ENCODE measurements at regions not wholly inside any gene's neighbourhood (a gene's known extent, or its start where the extent isn't known, plus 50 kb on each side); places are given as distances from the start of the nearest gene placed in this dataset.

GRCh38 chr2:196498962-196499361, 140.6 kb upstream of the CCDC150 start:
- no peaks in the 10 kb centered on the region for H3K27me3 ChIP-seq
- DNase-seq (ENCODE audit: extremely low spot score in 2 of 2) = no peak
- peaks cover 7% of the 10 kb centered on the region for H3K9me3 ChIP-seq
- TF ChIP-seq POLR2A (IDR thresholded peaks at IDR 0.05) (no peak), POLR2AphosphoS5 (IDR thresholded peaks at IDR 0.05; ENCODE audit: insufficient read depth in 1 of 2, low read depth in 1 of 2) (no peak)
- TF ChIP-seq, protein P1, sequence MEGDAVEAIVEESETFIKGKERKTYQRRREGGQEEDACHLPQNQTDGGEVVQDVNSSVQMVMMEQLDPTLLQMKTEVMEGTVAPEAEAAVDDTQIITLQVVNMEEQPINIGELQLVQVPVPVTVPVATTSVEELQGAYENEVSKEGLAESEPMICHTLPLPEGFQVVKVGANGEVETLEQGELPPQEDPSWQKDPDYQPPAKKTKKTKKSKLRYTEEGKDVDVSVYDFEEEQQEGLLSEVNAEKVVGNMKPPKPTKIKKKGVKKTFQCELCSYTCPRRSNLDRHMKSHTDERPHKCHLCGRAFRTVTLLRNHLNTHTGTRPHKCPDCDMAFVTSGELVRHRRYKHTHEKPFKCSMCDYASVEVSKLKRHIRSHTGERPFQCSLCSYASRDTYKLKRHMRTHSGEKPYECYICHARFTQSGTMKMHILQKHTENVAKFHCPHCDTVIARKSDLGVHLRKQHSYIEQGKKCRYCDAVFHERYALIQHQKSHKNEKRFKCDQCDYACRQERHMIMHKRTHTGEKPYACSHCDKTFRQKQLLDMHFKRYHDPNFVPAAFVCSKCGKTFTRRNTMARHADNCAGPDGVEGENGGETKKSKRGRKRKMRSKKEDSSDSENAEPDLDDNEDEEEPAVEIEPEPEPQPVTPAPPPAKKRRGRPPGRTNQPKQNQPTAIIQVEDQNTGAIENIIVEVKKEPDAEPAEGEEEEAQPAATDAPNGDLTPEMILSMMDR (IDR thresholded peaks at IDR 0.05) = no peak
- intact Hi-C loops (cut with DNase I) = no loop called here
- no peaks in the 10 kb centered on the region for H3K36me3 ChIP-seq
- H3K27ac ChIP-seq = no peak overlapping the region
- no peaks in the 10 kb centered on the region for H3K4me1 ChIP-seq
- H3K4me3 ChIP-seq = no peak overlapping the region

GRCh38 chr2:196499686-196500085, 139.8 kb upstream of the CCDC150 start:
- H3K27ac ChIP-seq = no peak overlapping the region
- H3K27me3 ChIP-seq = no peaks in the 10 kb centered on the region
- intact Hi-C loops (cut with DNase I) = no loop called here
- no peaks in the 10 kb centered on the region for H3K4me1 ChIP-seq
- TF ChIP-seq, protein P1 (IDR thresholded peaks at IDR 0.05) = no peak
- TF ChIP-seq POLR2A (IDR thresholded peaks at IDR 0.05) (no peak), POLR2AphosphoS5 (IDR thresholded peaks at IDR 0.05; ENCODE audit: insufficient read depth in 1 of 2, low read depth in 1 of 2) (no peak)
- H3K36me3 ChIP-seq = no peaks in the 10 kb centered on the region
- H3K4me3 ChIP-seq = no peak overlapping the region
- H3K9me3 ChIP-seq = peaks cover 7% of the 10 kb centered on the region
- no peak for DNase-seq (ENCODE audit: extremely low spot score in 2 of 2)

DNA sequence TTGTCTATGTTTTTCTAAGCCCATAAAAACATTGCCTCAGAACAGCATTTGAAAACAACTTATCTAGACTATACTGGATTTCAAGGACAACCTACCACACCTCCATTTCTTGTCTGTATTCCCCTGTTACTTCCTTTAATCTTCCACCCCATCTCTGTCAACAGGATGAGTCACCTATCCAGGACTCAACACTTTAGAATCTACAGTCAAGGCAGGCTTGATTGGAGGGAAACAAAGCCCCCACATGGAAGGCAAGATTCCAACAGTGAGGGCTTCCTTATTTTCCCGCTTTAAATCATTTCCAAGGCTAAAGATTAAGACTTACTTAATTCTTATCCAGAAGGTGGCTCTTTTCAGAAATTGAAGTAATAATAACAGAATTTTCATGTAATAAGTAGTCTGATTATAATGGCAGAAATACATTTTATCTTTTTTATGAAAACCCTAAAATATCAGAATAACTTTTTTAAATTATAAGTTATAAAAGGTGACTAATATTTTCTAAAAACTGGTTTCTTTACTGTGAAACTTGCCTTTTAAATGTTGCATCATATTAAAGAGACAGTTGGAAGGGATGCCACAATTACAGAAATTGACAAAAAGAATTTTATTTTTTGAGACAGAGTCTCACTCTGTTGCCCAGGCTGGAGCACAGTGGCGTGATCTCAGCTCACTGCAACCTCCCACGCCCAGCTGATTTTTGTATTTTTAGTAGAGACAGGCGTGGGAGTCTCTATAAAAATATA, 138.7 kb upstream of the CCDC150 start:
- DNase-seq (ENCODE audit: extremely low spot score in 2 of 2) = no peak
- TF ChIP-seq POLR2A (IDR thresholded peaks at IDR 0.05) = no peak
- TF ChIP-seq POLR2AphosphoS5 (IDR thresholded peaks at IDR 0.05; ENCODE audit: insufficient read depth in 1 of 2, low read depth in 1 of 2) = no peak
- H3K27ac ChIP-seq = no peak overlapping the region
- no peaks in the 10 kb centered on the region for H3K36me3 ChIP-seq
- no peaks in the 10 kb centered on the region for H3K4me1 ChIP-seq
- H3K27me3 ChIP-seq = no peaks in the 10 kb centered on the region
- intact Hi-C loops (cut with DNase I) = no loop called here
- H3K4me3 ChIP-seq = no peak overlapping the region
- H3K9me3 ChIP-seq = peaks cover 7% of the 10 kb centered on the region

DNA sequence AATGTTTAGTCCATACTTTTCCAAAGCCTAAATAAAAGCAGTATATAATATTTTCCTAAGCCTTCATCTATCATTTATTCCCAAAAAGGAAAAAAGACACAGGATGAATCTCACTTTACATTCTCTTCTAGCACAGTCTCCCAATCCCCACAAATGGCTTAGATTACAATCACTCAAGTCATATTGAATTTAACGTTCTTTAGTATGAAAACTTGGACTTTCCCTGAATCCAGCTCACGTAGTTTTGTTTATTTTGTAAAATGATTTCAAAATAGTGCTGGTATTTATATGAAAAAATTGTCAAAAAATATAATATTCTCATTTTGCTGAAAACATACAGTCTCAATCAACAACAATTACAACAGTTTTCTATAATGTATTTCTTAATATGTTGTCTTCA, 137.7 kb upstream of the CCDC150 start:
- DNase-seq (ENCODE audit: extremely low spot score in 2 of 2) = no peak
- Histone ChIP-seq H3K4me3 (no peak overlapping the region), H3K27ac (no peak overlapping the region), H3K9me3 (peaks cover 7% of the 10 kb centered on the region), H3K36me3 (no peaks in the 10 kb centered on the region), H3K27me3 (no peaks in the 10 kb centered on the region), H3K4me1 (no peaks in the 10 kb centered on the region)
- intact Hi-C loops (cut with DNase I) = no loop called here
- TF ChIP-seq POLR2AphosphoS5 (IDR thresholded peaks at IDR 0.05; ENCODE audit: insufficient read depth in 1 of 2, low read depth in 1 of 2) = no peak

GRCh38 chr2:196502386-196502785, 137.1 kb upstream of the CCDC150 start:
- Histone ChIP-seq H3K4me1 (no peaks in the 10 kb centered on the region), H3K9me3 (peaks cover 7% of the 10 kb centered on the region), H3K4me3 (no peak overlapping the region), H3K36me3 (no peaks in the 10 kb centered on the region), H3K27me3 (no peaks in the 10 kb centered on the region), H3K27ac (no peak overlapping the region)
- DNase-seq (ENCODE audit: extremely low spot score in 2 of 2) = no peak
- intact Hi-C loops (cut with DNase I) = no loop called here
- TF ChIP-seq POLR2A (IDR thresholded peaks at IDR 0.05) = no peak
- TF ChIP-seq, protein P1 (IDR thresholded peaks at IDR 0.05) = no peak
- TF ChIP-seq POLR2AphosphoS5 (IDR thresholded peaks at IDR 0.05; ENCODE audit: insufficient read depth in 1 of 2, low read depth in 1 of 2) = no peak

DNA sequence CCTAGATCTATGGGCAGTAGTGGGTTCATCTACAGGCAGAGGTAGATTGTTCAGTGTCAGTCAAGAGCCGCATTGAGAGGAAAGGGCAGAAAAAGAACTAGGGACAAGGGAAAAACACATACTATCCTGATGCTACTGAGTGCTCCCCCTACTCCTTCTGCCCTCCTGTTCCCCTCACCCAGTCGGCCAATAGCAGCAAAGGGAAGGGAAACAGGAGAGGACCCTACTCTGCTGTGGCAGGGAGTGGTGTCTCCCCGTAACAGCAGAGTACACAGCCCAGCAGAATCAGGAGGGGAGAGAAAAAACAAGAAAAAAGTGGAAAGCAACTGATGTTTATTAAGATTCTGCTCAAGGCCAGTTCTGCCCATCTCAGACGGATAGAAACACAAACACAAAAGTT, 136.1 kb upstream of the CCDC150 start:
- Histone ChIP-seq H3K27me3 (no peaks in the 10 kb centered on the region), H3K9me3 (peaks cover 7% of the 10 kb centered on the region), H3K27ac (no peak overlapping the region), H3K36me3 (no peaks in the 10 kb centered on the region), H3K4me1 (no peaks in the 10 kb centered on the region), H3K4me3 (no peak overlapping the region)
- no peak for TF ChIP-seq POLR2A (IDR thresholded peaks at IDR 0.05)
- TF ChIP-seq, protein P1 (IDR thresholded peaks at IDR 0.05) = no peak
- intact Hi-C loops (cut with DNase I) = no loop called here
- no peak for DNase-seq (ENCODE audit: extremely low spot score in 2 of 2)

All from vagina (tissue), 2 donors.